Activated T-cell treated with anti-CD3 and anti-CD28 coated beads for 48 hours (primary cell): ENCODE measurements at regions not wholly inside any gene's neighbourhood (a gene's known extent, or its start where the extent isn't known, plus 50 kb on each side); places are given as distances from the start of the nearest gene placed in this dataset.
"Not testable (repeated sequence)": the region's sequence is repeated elsewhere in the genome, so short reads cannot be mapped to it uniquely, and the experiment has no call there.

ENCODE experiments used
- DNase-seq: peaks from one replicate; pipeline ENCODE4 v3.0.0-alpha.2; 2020; ENCODE audit warnings: low read depth

- DNase-seq, result not testable (repeated sequence)
Observed at GRCh38 chr1:25171013-25171412, 61.3 kb downstream of the SYF2 start.

- no peak for DNase-seq
Observed at GRCh38 chr1:25170439-25170838, 61.9 kb downstream of the SYF2 start.

- no peak for DNase-seq
Observed at GRCh38 chr1:25169610-25170009, 62.7 kb downstream of the SYF2 start.

DNA sequence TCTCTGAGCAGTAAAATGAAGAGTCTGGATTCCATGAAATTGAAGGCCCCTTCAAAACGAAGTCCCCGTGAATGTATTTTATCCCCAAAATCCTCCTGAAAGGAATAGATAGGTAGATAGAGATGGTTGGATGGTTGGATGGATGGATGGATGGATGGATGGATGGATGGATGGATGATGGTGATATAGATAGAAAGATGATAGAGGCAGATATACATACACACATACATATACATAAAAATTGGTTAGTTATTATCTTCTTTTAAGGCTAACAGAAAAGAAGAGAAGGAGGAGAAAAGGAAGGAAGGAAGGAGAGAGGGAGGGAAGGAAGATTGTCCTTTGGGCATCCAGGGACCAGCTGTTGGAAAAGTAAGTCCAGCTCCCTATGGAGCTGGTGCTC lies 63.1 kb downstream of the SYF2 start:
- DNase-seq, result no peak

- no peak for DNase-seq
Observed at GRCh38 chr1:25168193-25169071, 63.9 kb downstream of the SYF2 start.

GRCh38 chr1:25167269-25168192 lies 64.8 kb downstream of the SYF2 start:
- no peak for DNase-seq

- no peak for DNase-seq
Observed at GRCh38 chr1:25166847-25167246, 65.5 kb downstream of the SYF2 start.

DNA sequence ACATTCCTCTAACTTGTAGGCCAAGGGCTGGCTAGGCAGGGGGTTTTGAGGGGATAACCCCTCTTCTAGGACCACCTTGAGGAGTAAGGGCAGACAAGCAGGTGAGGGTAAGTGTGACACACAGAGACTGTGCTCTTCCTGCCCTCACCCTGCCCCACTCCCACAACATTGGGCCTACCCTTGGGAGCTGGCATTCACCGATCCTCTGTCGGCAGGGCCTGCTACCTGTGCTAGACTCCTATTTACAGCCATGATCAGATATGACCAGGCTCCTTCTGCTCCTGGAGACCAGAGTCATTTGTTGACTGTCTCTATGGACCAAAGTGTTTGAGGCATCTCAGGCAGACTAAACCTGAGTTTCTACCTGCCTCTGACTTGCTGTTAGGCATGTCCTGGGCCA lies 68.3 kb downstream of the SYF2 start:
- no peak for DNase-seq

- no peak for DNase-seq
Observed at GRCh38 chr1:25161981-25162380, 70.3 kb downstream of the SYF2 start.

DNA sequence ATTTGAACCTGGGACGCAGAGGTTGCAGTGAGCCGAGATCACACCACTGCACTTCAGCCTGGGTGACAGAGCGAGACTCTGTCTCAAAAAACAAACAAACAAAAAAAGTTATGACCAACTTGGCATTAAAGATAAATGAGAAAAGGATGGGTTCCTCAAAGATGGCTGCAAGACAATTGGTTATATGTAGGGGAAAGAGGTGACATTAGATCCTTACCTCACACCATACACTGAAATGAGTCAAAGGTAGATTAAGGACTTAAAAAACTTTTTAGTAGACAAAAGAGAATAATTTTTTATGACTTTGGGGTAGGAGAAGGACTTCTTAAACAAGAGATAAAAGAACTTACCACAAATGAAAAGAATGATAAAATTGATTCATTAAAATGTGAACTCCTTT lies 74.5 kb downstream of the SYF2 start:
- no peak for DNase-seq

DNA sequence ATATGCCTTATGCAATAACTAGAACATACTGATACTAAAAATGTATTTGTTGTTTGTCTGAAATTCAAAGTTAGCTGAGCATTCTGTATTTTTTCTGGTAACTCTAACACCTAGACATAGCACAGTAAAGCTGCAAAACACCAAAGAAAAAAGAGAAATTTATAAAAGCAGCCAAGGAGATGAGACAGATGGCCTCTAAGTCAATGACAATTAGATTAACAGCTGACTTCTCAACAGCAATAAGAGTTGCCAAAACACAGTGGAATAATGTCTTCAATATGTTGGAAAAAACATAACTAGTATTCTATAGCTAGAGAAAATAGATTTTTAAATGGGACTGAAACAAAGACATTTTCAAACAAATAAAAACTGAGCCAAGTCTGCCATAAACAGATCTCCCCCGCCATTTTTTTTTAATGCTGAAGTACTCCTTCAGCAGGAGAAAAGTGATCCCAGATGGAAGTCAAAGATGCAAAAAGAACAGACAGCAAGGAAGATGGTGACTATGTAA lies 81.3 kb downstream of the SYF2 start:
- DNase-seq, result no peak

GRCh38 chr1:25148673-25149300 lies 83.5 kb downstream of the SYF2 start:
- DNase-seq, result no peak

- DNase-seq, result no peak
Observed at GRCh38 chr1:25146451-25146855, 85.8 kb downstream of the SYF2 start.

- no peak for DNase-seq
Observed at GRCh38 chr1:25145775-25146393, 86.4 kb downstream of the SYF2 start.

DNA sequence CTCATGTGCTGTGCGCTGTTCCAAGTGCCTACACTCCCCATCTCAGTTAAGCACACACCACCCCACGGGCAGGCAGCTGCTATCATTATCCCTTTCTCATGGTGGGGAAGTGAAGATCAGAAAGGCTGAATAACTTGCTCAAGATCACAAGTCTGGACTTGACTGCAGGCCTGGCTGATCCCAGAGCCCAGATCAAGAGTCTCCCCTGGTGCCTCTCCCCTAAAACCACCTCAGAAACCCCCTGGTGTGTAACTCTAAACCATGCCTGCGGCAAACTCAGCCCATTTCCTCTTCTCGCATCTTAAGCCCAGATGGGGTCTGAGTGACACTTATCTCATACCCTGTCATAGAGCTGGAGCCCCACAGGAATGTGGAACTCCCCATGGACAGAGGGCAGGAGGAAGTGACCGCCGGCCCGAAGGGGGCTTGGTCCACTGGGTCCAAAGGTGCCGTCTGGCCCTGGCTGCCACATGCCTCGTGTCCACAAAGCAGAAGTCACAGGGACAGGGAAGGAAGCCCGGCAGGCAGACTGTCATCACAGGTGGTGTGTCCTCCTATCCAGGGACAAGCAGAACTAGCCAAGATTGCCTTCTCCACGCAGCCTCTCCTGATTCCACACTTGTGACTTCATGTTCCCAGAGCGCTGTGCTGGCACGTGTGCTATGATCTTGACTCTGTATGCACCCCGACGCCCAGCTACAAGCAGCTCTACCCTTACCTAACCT lies 92.1 kb downstream of the SYF2 start:
- DNase-seq, result no peak

DNA sequence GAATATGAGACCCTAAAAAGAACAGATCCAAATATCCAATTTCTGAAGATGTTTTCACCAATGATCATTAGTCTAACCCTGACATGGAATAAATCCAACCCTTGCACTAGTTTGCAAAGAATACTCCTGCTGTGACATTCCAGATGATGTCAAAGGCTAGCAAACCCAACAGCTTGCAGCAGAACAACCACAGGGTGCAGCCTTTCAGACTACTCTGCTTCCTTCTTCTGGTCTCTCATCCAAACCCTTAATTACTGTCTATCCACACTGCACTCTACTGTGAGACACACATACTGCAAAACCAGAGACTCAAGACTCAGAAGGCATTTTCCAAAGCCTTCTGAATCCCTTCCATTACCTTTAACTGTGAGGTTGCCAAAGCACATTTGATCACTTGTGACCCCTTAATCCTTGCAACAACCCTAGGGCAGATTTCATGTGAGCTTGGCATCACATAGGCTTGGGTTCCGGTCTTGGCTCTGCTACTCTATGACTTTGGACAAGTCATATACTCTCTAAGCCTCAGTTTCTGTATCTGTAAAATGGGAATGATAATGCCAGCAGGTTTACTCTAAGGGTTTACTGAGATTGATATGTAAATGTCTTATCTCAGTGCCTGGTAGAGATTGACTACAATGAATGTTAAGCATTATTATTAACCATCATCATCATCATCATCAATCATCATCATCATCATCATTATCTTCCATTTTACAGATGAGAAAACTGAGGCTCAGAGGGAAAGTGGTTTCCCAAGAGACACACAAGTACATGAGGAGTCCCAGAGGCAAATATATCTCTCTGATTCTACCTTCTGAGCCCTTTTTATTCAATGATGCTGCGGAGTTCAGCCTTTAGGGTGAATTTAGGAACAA lies 94.5 kb downstream of the SYF2 start:
- DNase-seq, result no peak

- no peak for DNase-seq
Observed at GRCh38 chr1:25137106-25137505, 95.2 kb downstream of the SYF2 start.

DNA sequence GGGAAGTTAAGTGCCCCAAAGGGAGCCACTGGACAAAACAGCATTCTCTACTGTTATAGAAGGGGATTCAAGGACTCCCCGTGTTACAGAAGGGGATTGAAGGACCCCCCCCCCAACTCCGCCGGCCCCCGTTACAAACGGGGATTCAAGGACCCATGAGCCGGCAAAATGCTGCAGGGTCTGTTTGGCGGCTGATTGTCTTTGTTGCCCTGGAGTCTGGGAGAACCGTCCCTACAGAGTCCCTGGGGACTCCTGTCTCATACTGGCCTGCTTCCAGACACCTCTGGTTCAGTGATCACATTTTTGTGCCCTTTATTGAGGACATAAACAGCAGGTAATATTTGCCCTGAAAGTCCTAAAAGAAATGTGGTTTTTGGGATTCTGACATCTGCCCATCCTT lies 96.4 kb downstream of the SYF2 start:
- no peak for DNase-seq

DNA sequence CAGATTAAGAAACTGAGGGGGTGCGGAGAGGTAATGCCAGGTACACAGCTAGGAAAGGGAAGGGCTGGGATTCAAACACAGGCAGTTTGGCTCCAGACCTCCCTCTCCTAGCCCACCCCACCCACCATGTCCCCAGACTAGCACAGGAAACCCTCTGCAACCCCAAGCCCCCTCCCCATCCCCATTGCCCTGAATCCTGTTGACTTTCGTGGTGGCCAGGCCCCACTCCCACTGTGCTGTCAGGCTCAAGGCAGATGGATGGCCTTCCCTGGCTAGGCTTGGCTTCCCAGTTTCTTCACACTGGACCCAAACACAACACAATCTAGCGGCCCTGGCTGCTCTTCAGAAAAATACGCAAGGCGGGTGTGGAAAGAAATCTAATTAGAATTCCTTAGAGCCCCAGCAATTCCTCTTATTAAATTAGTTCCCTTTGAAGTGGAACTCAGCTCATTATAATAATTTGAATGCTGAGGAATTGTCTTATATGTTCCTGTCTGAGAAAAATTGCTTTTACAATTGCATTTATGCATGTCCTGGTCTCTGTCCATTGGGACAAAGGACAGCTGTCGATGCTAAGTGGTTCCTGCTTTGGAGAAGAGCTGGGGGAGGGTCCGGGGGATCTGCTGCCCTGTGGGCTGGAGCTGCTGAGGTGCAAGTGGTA lies 97.4 kb downstream of the SYF2 start:
- no peak for DNase-seq

DNA sequence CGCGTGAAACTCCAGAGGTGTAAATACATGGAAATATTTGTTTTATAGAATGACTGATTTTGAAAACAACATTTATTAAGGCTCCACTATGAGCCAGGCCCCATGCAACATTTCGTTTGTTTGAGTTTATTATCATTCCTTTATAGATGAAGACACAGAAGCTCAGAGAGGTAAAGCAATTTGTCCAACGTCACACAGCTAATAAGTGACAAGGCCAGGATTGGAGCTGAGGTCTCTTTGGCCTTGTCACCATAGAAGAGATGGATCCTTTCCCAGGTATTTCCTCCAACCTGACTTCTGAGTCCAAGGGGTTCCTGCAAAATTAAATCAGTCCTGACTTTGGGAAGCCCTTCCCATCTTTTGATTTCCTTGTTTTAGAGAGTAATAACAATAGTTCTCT lies 98.0 kb downstream of the SYF2 start:
- no peak for DNase-seq
